HepG2 (cell line): ENCODE measurements at regions not wholly inside any gene's neighbourhood (a gene's known extent, or its start where the extent isn't known, plus 50 kb on each side); places are given as distances from the start of the nearest gene placed in this dataset.

Experiments used
- CREB1 ChIP-seq, 2 experiments: fragments of 450-650 bp in 1 of 2; IDR thresholded peaks; 2 replicates each; pipeline ENCODE4 v1.6.1; 2016 to 2017; ENCODE audit warnings: control low read depth in 1 of 2, mild to moderate bottlenecking in 1 of 2, missing compliant biosample characterization in 1 of 2, missing genetic modification characterization in 1 of 2
- CTCF ChIP-seq: sonication (generic); formaldehyde crosslinking; IDR thresholded peaks from 2 replicates; pipeline ENCODE4 v1.5.0; 2020; ENCODE audit warnings: mild to moderate bottlenecking, missing genetic modification reagents, moderate library complexity
- JUN ChIP-seq: sonication (generic); formaldehyde crosslinking; IDR thresholded peaks from 2 replicates; pipeline ENCODE4 v1.4.0; 2020; ENCODE audit warnings: mild to moderate bottlenecking, missing genetic modification reagents
- KDM3A ChIP-seq: IDR thresholded peaks from 2 replicates; pipeline ENCODE4 v1.6.1; 2018; ENCODE audit warnings: low read depth, missing compliant biosample characterization
- TAF1 ChIP-seq: sonication (generic); formaldehyde crosslinking; IDR thresholded peaks from 2 replicates; pipeline ENCODE4 v1.4.0; 2020; ENCODE audit warnings: missing genetic modification reagents
- TOE1 ChIP-seq: sonication (generic); formaldehyde crosslinking; IDR thresholded peaks from 2 replicates; pipeline ENCODE4 v1.4.0; 2020; ENCODE audit warnings: mild to moderate bottlenecking, missing genetic modification reagents
- ZNF18 ChIP-seq: sonication (generic); formaldehyde crosslinking; IDR thresholded peaks from 2 replicates; pipeline ENCODE4 v1.8.0; 2022; ENCODE audit warnings: mild to moderate bottlenecking, missing genetic modification reagents; ENCODE audit not compliant: insufficient replicate concordance
- ZNF431 ChIP-seq: sonication (generic); formaldehyde crosslinking; IDR thresholded peaks from 2 replicates; pipeline ENCODE4 v1.9.0; 2022; ENCODE audit warnings: missing genetic modification reagents, low read depth, mild to moderate bottlenecking, borderline replicate concordance
- ZNF672 ChIP-seq: sonication (generic); formaldehyde crosslinking; IDR thresholded peaks from 2 replicates; pipeline ENCODE4 v1.8.1; 2022; ENCODE audit warnings: missing genetic modification reagents

- TF ChIP-seq CTCF (CRISPR knock-in tag) (no peak), TAF1 (CRISPR knock-in tag) (no peak), KDM3A (CRISPR knock-in tag) (no peak), JUN (CRISPR knock-in tag) (no peak), ZNF18 (CRISPR knock-in tag) (no peak), ZNF431 (CRISPR knock-in tag) (no peak), TOE1 (CRISPR knock-in tag) (no peak), CREB1 (IDR thresholded peaks at IDR 0.05) (no peak), CREB1 (CRISPR knock-in tag; IDR thresholded peaks at IDR 0.05) (no peak), ZNF672 (CRISPR knock-in tag) (no peak)
Observed at GRCh38 chr4:100098681-100099080, 91.6 kb downstream of the DDIT4L start.
